ENCODE measurements at regions not wholly inside any gene's neighbourhood (a gene's known extent, or its start where the extent isn't known, plus 50 kb on each side); places are given as distances from the start of the nearest gene placed in this dataset.

DNA sequence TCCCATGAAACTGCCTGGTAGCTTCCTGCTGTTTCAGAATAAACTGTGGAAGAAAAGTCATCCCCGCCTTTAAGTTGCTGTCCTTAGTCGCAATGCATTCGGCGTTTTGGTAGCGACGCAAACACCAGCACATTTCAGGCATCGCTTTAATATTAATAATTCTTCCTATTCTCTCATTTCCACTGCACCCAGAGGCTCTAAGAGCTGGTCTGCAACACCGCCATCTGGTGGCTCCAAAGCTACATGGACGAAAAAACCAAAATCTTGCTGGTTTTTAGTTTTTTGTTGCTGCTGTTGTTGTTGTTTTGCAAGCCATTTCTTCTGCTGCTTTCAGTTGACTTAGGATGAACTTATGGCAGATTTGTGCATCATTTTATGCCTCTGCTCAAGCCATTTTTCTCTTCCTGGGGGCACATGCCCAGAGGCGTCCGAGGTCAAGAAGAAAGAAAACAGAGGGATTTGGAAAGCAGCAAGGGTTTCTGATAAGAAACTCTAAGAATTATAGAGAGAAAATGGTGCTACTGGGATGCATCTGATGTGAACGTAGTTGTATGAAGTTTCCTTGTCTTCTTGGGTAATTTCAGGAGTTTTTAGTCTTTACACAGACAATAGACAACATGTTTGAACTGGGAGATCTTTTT lies 345.4 kb upstream of the KIRREL3 start:
- TF ChIP-seq, protein P1, sequence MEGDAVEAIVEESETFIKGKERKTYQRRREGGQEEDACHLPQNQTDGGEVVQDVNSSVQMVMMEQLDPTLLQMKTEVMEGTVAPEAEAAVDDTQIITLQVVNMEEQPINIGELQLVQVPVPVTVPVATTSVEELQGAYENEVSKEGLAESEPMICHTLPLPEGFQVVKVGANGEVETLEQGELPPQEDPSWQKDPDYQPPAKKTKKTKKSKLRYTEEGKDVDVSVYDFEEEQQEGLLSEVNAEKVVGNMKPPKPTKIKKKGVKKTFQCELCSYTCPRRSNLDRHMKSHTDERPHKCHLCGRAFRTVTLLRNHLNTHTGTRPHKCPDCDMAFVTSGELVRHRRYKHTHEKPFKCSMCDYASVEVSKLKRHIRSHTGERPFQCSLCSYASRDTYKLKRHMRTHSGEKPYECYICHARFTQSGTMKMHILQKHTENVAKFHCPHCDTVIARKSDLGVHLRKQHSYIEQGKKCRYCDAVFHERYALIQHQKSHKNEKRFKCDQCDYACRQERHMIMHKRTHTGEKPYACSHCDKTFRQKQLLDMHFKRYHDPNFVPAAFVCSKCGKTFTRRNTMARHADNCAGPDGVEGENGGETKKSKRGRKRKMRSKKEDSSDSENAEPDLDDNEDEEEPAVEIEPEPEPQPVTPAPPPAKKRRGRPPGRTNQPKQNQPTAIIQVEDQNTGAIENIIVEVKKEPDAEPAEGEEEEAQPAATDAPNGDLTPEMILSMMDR (IDR thresholded peaks at IDR 0.05): peak in 5 of 6 experiments; percentile 42 to 73 (median 58)
- TF ChIP-seq POLR2A (IDR thresholded peaks at IDR 0.05): no peak
